Choroid plexus epithelial cell (primary cell): ENCODE measurements at regions not wholly inside any gene's neighbourhood (a gene's known extent, or its start where the extent isn't known, plus 50 kb on each side); places are given as distances from the start of the nearest gene placed in this dataset.
"Not testable (repeated sequence)": the region's sequence is repeated elsewhere in the genome, so short reads cannot be mapped to it uniquely, and the experiment has no call there.

Experiments
- DNase-seq: peaks from one replicate; pipeline ENCODE4 v3.0.0-alpha.2; 2010; ENCODE audit warnings: low read depth
- H3K4me3 ChIP-seq: 2 replicates; pipeline ENCODE4 v1.5.1; 2011; ENCODE audit warnings: low read depth, mild to moderate bottlenecking, control low read depth, low read length, moderate library complexity
- CTCF ChIP-seq: conservative IDR thresholded peaks from 2 replicates; pipeline ENCODE4 v1.5.1; 2011; ENCODE audit warnings: low read depth, mild to moderate bottlenecking, control low read depth, inconsistent platforms, low read length, moderate library complexity

GRCh38 chr2:58401936-58402335 is 160.8 kb upstream of the FANCL start:
- no peak overlapping the region for H3K4me3 ChIP-seq
- TF ChIP-seq CTCF: no peak
- no peak for DNase-seq

GRCh38 chr2:58398406-58398805 is 157.3 kb upstream of the FANCL start:
- TF ChIP-seq CTCF: no peak
- no peak overlapping the region for H3K4me3 ChIP-seq
- no peak for DNase-seq

GRCh38 chr2:58387701-58388100 is 146.6 kb upstream of the FANCL start:
- no peak overlapping the region for H3K4me3 ChIP-seq
- TF ChIP-seq CTCF: no peak
- DNase-seq: no peak

GRCh38 chr2:58386904-58387303 is 145.8 kb upstream of the FANCL start:
- H3K4me3 ChIP-seq, DNase-seq: not testable (repeated sequence)

GRCh38 chr2:58378152-58378551 is 137.0 kb upstream of the FANCL start:
- no peak overlapping the region for H3K4me3 ChIP-seq
- no peak for DNase-seq
- TF ChIP-seq CTCF: no peak

- TF ChIP-seq CTCF: no peak
- DNase-seq: no peak
- no peak overlapping the region for H3K4me3 ChIP-seq
These were observed 136.1 kb upstream of the FANCL start for GRCh38 chr2:58377181-58377580.

GRCh38 chr2:58376592-58376991 is 135.5 kb upstream of the FANCL start:
- DNase-seq: no peak
- TF ChIP-seq CTCF: no peak
- H3K4me3 ChIP-seq: no peak overlapping the region

- TF ChIP-seq CTCF: no peak
- no peak for DNase-seq
- H3K4me3 ChIP-seq: no peak overlapping the region
These were observed 128.5 kb upstream of the FANCL start for GRCh38 chr2:58369594-58369993.
